CD4-positive, alpha-beta T cell (primary cell): ENCODE measurements at regions not wholly inside any gene's neighbourhood (a gene's known extent, or its start where the extent isn't known, plus 50 kb on each side); places are given as distances from the start of the nearest gene placed in this dataset.

Experiments used
- ATAC-seq: fragments of 200-7000 bp; cut with Tn5 transposase; one replicate; pipeline ENCODE4 v1.10.0; 2022; ENCODE audit warnings: mild to moderate bottlenecking; ENCODE audit not compliant: poor library complexity
- CTCF ChIA-PET: fragments of 350-600 bp; sonication (Branson Sonifier 250); formaldehyde crosslinking; loops from one replicate; lab custom pipeline; 2021; ENCODE audit warnings: antibody characterized with exemption, inconsistent platforms; lab: Charles Lee
- POLR2A ChIA-PET: fragments of 350-600 bp; sonication (Branson Sonifier 250); formaldehyde crosslinking; loops from one replicate; lab custom pipeline; 2021; ENCODE audit warnings: antibody characterized with exemption, inconsistent platforms; lab: Charles Lee
- DNase-seq, 14 experiments: peaks; one replicate each; pipeline ENCODE4 v3.0.0-alpha.2; 2013 to 2020; ENCODE audit warnings: mixed read lengths in 2 of 14
- H3K27ac ChIP-seq, 2 donors: one replicate each; pipeline versions ENCODE4 v1.5.1 to v1.7.0; 2013; ENCODE audit warnings: low read length in 2 of 2, low read depth in 1 of 2, mild to moderate bottlenecking in 1 of 2
- H3K27me3 ChIP-seq, 2 experiments: 1 replicate in 1 of 2; 2 replicates in 1 of 2; pipeline versions ENCODE4 v1.6.1 to v1.7.0; 2013; ENCODE audit warnings: low read length in 2 of 2, control low read depth in 1 of 2, mild to moderate bottlenecking in 1 of 2, moderate library complexity in 1 of 2; ENCODE audit not compliant: insufficient read depth in 2 of 2, control insufficient read depth in 1 of 2
- H3K36me3 ChIP-seq: one replicate; pipeline ENCODE4 v1.6.1; 2013; ENCODE audit warnings: low read length, control low read depth; ENCODE audit not compliant: insufficient read depth
- H3K4me1 ChIP-seq: one replicate; pipeline ENCODE4 v1.6.1; 2013; ENCODE audit warnings: low read length, control low read depth; ENCODE audit not compliant: insufficient read depth
- H3K4me3 ChIP-seq: one replicate; pipeline ENCODE4 v1.5.1; 2013; ENCODE audit warnings: mild to moderate bottlenecking, low read length, moderate library complexity
- H3K9me3 ChIP-seq, 2 experiments: 1 replicate in 1 of 2; 2 replicates in 1 of 2; pipeline versions ENCODE4 v1.6.1 to v1.7.0; 2013; ENCODE audit warnings: low read length in 2 of 2, mild to moderate bottlenecking in 2 of 2, control low read depth in 1 of 2, moderate library complexity in 1 of 2; ENCODE audit not compliant: control insufficient read depth in 1 of 2, insufficient read depth in 1 of 2
- H3K27ac Mint-ChIP-seq: one replicate; pipeline ENCODE4 v1.8.0; 2020; ENCODE audit warnings: mixed read lengths
- H3K27me3 Mint-ChIP-seq: one replicate; pipeline ENCODE4 v1.8.0; 2021; ENCODE audit warnings: mixed read lengths
- H3K36me3 Mint-ChIP-seq: one replicate; pipeline ENCODE4 v1.8.0; 2021; ENCODE audit warnings: low read depth, mixed read lengths
- H3K4me1 Mint-ChIP-seq: one replicate; pipeline ENCODE4 v1.8.0; 2021; ENCODE audit warnings: low read depth, mixed read lengths
- H3K4me3 Mint-ChIP-seq: one replicate; pipeline ENCODE4 v1.8.0; 2020; ENCODE audit warnings: mild to moderate bottlenecking, mixed read lengths
- H3K9me3 Mint-ChIP-seq: one replicate; pipeline ENCODE4 v1.8.0; 2020; ENCODE audit warnings: mixed read lengths
- intact Hi-C, 2 experiments: fragments of 100-400 bp; cut with DNase I in 1 of 2; cut with micrococcal nuclease in 1 of 2; formaldehyde crosslinking; loops; one replicate each; pipeline versions ENCODE4 v1.15.1 to v1.9.0; 2023 to 2025; cut with DNase I, micrococcal nuclease
- TF ChIP-seq, protein P1 (sequence below): fragments of 200-600 bp; IDR thresholded peaks from one replicate; pipeline ENCODE4 v1.8.0; 2022; ENCODE audit warnings: antibody characterized with exemption, mild to moderate bottlenecking

DNA sequence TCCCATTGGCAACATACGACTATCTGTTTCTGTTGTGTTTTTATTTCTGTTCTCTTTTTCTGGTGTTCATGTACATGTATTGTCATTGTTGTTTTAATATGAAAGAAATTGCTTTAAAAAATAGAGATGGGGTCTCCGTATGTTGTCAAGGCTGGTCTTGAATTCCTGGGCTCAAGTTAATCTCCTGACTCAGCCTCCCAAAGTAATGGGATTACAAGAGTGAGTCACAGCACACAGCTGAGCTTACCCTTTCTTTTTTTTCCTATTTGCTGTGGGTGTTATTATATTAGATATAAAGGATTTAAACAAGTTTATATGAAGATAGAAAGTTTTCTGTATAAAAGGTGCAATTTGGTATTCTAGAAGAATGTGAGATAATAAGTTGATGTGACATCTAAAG lies 554.6 kb downstream of the DSC3 start:
- Histone ChIP-seq H3K27ac (no peak overlapping the region), H3K36me3 (no peaks in the 10 kb centered on the region), H3K9me3 (no peaks in the 10 kb centered on the region), H3K27me3 (no peaks in the 10 kb centered on the region), H3K4me3 (no peak overlapping the region), H3K4me1 (no peaks in the 10 kb centered on the region)
- Mint-ChIP-seq H3K4me3 (no peak overlapping the region), H3K9me3 (peaks cover 16% of the 10 kb centered on the region), H3K27ac (no peak overlapping the region), H3K36me3 (no peaks in the 10 kb centered on the region), H3K4me1 (no peaks in the 10 kb centered on the region), H3K27me3 (no peaks in the 10 kb centered on the region)
- TF ChIP-seq, protein P1, sequence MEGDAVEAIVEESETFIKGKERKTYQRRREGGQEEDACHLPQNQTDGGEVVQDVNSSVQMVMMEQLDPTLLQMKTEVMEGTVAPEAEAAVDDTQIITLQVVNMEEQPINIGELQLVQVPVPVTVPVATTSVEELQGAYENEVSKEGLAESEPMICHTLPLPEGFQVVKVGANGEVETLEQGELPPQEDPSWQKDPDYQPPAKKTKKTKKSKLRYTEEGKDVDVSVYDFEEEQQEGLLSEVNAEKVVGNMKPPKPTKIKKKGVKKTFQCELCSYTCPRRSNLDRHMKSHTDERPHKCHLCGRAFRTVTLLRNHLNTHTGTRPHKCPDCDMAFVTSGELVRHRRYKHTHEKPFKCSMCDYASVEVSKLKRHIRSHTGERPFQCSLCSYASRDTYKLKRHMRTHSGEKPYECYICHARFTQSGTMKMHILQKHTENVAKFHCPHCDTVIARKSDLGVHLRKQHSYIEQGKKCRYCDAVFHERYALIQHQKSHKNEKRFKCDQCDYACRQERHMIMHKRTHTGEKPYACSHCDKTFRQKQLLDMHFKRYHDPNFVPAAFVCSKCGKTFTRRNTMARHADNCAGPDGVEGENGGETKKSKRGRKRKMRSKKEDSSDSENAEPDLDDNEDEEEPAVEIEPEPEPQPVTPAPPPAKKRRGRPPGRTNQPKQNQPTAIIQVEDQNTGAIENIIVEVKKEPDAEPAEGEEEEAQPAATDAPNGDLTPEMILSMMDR: no peak
- ChIA-PET CTCF (no interaction called here), POLR2A (no interaction called here)
- intact Hi-C loops: no loop called here
- no peak for DNase-seq
- no peak for ATAC-seq

DNA sequence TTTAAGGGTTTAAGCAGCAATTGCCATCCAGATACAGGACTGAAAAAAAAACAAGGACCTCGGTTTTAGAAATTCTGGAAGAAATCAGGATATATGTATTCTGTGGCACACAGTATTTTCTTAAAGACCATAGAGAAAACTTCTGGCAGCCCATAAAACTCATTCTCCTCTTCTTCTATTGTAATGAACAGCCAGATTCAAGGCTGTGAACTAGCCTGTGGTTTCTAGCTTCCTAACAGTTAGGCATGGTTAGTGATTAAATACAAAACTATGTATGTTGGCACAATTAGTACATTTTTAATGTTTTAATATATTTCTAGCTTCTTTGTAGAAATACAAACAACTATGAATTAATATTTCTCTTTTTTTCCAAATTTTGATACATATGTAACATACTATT lies 555.7 kb downstream of the DSC3 start:
- H3K4me1 Mint-ChIP-seq: no peaks in the 10 kb centered on the region
- no peak overlapping the region for H3K27ac Mint-ChIP-seq
- H3K9me3 Mint-ChIP-seq: peaks cover 9% of the 10 kb centered on the region
- DNase-seq (no peak), ATAC-seq (no peak)
- H3K36me3 Mint-ChIP-seq: no peaks in the 10 kb centered on the region
- intact Hi-C loops: no loop called here
- TF ChIP-seq, protein P1: no peak
- H3K4me3 Mint-ChIP-seq: no peak overlapping the region
- H3K27ac ChIP-seq: no peak overlapping the region
- H3K27me3 ChIP-seq: no peaks in the 10 kb centered on the region
- ChIA-PET CTCF (no interaction called here), POLR2A (no interaction called here)
- no peaks in the 10 kb centered on the region for H3K9me3 ChIP-seq
- no peaks in the 10 kb centered on the region for H3K4me1 ChIP-seq
- H3K36me3 ChIP-seq: no peaks in the 10 kb centered on the region
- H3K4me3 ChIP-seq: no peak overlapping the region
- H3K27me3 Mint-ChIP-seq: no peaks in the 10 kb centered on the region

DNA sequence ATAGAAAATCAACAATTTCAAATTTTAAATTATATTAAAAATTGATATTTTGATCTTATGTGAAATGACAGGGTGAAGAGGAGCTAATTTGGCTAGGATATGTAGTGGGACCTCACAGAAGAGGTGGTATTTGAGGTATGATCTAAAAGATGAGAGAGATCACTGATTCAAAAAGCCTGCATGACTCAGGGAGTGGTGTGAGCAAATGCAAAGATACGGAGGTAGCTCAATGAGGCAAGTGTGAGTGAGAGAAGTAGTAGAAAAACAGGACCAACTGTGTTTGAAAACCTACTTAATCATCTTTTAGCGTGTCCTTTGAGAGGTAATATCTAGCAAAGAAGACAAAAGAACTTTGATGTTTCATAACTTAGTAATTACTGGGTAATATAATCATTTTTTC lies 557.5 kb downstream of the DSC3 start:
- peaks cover 0 to 5% of the 10 kb centered on the region in 2 experiments for H3K9me3 ChIP-seq
- H3K36me3 ChIP-seq: no peaks in the 10 kb centered on the region
- intact Hi-C loops: no loop called here
- DNase-seq: no peak
- Mint-ChIP-seq H3K27ac (no peak overlapping the region), H3K9me3 (peaks cover 10% of the 10 kb centered on the region), H3K27me3 (no peaks in the 10 kb centered on the region), H3K4me3 (no peak overlapping the region), H3K36me3 (no peaks in the 10 kb centered on the region), H3K4me1 (no peaks in the 10 kb centered on the region)
- no peaks in the 10 kb centered on the region for H3K4me1 ChIP-seq
- no peak overlapping the region for H3K4me3 ChIP-seq
- CTCF ChIA-PET: no interaction called here
- no peak overlapping the region for H3K27ac ChIP-seq
- no peak for ATAC-seq
- TF ChIP-seq, protein P1: no peak
- POLR2A ChIA-PET: no interaction called here
- H3K27me3 ChIP-seq: no peaks in the 10 kb centered on the region
